GM18858 (cell line): ENCODE measurements at regions not wholly inside any gene's neighbourhood (a gene's known extent, or its start where the extent isn't known, plus 50 kb on each side); places are given as distances from the start of the nearest gene placed in this dataset.

Source experiments
- ATAC-seq: cut with Tn5 transposase; IDR thresholded peaks from one replicate; pipeline ENCODE4 v1.9.1; 2021; ENCODE audit not compliant: unreplicated experiment

DNA sequence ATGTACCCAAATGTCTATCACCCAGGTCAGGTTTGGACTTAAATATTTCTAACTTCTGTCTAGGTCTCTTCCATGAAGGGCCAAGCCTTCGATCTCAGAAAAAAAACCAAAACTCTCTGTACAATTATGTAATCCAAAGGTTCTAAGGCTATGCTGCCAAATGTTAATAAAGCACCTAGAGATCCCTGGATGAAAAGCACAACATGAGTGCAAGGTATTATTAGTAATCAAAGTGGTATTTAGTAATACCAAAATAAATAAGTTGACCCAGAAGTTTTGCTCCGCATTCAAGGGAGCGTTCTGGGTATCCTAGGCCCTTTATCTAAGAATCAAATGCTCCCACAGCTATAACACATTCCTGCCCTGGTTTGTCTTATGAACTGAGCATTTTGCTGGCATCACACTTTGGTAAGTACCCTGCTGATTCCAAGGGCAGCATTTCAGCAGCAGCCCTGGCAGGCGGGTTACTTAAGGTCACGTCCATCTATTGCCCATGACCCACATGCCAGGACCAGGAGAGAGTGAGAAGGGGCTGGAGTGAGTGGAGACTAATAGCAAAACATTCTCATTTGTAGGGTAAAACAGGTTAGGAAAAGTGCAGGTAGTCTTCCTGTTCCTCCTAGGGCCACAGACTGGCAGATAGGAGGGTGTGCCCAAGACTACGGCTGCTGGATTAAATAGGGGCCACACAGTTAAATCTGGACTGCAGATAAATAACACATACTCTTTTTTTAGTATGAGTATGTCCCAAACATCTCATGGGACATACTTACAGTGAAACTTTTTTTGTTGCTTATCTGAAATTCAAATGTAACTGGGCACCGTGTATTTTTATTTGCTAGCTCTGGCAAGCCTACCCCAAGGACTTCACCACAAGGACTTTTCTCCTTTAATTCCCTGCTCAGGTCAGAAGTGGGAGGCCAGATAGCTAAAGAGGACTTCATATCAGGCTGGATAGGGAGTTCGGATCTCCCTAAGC is 76.0 kb upstream of the SNRK start:
- no peak for ATAC-seq

DNA sequence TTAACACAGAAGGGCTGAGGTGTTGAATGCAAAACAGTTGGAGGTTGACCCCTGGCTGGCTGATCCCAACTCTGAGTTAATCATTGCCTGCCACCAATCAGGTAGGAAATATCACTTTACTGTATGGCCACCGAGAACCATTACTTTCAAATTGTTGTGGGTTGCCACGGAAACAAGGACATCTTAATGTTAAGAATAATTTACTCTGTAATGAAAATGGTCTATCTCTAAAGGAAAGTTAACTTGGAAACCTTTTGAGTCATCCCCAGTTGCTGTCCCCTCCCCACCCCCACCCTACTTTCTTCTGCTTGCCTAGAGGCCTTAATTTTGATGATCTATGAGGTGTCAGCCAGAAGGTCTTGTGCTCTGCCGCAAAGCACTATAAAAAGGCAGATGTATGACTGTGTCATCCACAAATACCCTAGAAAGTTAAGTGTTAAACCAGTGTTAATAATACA is 78.7 kb upstream of the SNRK start:
- no peak for ATAC-seq

DNA sequence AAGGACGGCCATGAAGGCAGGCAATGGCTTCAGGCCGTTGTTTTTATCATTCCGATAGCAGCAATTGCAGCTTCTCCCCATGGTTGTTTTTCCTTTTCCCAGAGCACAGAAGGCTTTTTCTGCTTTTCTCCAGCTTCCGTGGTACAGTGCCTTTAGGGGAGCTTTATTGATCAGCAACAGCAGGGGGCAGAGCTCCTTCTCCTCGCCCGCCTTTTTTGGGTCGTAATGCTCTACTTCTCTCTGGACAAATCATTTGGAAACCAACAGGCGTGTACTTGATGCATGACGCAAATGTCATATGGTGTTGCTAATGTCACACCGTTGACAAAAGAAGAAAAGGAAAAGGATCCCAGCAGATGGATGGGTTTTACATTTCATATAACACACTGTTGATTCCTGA is 79.7 kb upstream of the SNRK start:
- ATAC-seq, result no peak

DNA sequence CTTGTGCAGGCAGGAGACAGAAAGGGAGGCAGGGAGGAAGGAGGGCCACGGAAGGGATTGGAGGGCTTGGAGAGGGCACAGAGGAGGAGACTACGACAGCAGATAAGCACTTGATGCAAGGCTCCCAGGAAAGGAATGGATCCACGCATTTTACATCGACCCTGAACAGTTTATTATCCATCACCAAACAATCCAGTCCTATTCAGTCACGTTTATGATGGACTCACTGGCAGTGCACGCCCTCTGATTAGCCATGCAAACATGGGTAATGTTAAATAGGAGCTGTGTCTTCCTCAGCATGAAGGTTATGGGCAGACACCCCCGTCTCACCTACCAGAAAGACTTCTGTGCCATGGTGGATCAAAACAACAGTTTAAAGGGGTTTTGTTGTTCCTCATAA is 80.2 kb upstream of the SNRK start:
- no peak for ATAC-seq

DNA sequence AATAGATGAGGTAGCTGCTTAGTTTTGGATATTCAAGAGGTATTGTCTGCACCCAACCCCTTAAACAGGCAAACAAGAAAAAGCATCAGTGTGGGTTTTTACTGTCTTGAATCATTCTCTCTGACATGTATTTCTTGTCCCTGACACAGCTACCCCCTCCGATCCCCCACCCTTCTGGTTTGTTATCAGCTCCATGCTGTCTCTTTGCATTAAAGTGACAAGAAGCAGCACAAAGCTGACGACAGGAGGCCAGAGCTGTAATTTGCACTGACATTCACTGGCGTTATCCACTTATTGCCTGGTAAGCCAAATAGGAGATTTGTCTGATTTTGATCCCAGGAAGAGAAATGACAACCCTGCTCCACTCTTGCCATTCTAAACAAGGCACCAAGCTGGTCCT is 83.3 kb upstream of the SNRK start:
- ATAC-seq, result no peak

DNA sequence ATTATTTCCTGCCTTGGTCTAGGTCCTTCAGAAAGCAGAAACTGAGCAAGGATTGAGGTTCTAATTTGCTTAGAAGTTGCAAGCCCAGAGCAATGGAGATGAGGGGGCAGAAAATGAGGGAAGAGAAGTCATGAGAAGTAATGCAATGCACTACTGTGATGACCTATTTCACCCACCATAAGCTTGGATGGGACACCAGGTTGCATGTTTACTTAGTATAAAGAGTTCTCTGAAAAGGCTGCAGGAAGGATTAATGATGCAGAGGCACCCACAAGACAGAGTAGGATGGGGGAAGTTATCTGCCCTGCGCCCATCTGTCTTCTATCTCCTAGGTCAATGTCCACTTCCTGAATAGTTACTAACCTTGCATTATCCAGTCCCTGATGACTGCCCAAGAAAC is 84.8 kb upstream of the SNRK start:
- ATAC-seq, result no peak

DNA sequence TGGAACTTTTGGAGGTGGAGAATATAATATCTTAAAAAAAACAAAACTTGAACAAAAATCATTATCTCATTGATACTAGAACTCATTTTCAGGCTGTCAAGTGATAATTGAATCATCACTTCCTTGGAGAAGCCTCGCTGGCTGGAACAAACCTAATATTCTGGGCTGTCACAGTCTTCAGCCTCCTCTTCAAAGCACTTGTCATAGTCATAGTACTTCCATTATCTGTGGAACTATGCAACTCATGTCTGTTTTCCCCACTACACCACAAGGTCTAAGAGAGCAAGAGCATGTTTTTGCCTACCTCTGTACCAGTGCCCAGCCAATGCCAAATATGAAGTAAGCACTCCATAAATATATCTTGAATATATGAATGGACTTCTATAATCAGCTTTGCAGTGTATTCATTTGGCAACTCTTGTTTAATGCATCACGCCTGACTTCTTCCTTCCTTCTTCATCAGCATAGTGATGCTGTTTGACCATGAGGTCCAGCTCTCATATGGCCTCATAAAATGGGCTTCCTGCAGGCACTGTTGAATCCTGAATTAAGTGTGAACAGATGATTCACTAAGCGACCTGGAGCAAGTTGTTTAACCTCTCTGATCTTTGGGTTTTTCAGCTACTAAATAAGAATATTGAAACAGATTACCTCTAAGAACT is 86.6 kb upstream of the SNRK start:
- no peak for ATAC-seq

DNA sequence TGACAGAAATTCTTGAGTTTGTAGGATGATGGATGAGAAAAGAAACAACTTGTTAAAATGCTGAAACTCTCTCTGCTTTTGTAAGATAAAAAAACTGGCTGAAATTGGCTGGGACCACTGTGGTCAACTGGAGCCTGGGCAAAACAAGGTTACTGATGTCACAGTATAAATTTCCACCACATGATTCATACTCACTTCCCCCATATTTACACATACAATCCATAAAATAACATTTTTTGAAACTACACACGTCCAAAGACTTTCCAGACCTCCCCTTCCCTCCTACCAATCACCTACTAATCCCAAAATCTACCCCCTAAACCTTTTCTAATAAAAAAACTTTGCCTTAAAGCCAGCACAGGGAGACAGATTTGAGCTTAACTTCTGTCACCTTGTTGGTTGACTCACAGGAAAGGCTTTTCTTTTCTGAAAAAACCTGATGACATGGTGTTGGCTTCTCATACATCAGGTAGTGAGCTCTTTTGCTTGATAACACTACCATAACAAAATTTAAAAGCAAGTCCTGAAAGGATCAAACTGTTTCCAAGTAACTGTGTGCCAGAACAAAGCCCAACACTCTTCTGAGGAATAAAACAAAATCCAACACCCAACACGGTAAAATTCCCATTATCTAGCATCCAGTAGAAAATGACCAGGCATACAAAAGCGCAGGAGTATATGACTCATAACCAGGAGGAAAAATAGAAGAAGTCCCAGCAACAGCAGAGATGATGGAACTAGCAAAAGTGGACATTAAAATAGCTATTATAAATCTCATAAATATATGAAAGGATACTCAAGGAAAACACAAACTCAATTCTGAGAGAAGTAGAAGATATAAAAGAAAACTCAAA is 87.3 kb upstream of the SNRK start:
- ATAC-seq, result no peak

DNA sequence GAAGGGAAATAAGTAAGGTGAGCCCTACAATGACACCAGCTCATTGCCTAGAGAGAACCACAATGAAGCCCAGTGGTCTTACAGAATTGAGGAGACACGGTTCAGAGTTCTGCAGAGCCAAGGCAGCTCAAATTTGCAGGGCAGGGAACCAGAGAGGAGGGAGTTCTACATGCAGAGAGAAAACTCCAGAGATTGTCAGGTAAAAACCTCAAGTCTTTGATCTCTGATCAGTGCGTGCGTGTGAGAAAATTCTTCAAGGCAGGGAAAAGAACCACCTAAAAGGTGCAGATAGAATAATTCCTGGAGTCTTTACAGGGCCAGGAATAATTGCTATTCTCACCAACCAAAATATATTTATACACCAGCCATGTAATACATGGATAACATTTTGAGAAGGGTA is 88.0 kb upstream of the SNRK start:
- ATAC-seq, result no peak

DNA sequence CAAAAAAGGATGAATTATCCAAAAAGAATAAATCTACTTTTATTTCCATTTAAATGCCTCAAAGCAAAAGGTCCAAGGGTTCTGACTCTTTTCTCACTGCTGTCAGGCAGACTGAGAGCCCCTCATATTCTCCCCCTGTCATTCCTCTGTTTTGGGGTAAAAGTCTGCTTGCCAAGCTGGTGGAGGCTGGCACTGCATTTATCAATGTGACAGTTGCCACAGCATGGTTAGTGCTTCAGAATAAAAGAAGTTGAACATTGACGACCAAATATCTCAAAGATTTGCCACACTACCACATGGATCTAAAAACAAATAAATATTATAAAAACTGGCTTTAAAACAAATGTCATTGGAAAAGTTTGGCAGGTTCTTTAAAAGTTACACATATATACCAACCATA is 89.2 kb upstream of the SNRK start:
- no peak for ATAC-seq

DNA sequence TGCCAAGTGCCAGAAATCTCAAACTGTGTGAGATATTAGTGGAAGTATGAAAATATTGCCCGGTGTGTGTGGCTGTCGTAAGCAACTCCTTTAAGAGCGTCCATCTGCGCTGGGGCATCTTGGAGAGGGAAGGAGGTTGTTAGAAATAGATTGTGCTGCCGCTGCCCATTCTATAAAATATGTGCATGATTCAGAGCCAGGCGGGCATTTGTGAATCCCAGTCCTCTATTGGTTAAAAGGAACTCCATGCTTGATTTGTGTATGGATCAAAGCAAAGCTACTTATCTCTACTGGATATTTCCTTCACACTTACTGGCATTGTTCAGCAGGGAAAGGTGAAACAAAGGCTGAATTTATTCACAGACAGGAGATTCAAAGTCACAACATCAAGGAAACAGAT is 89.6 kb upstream of the SNRK start:
- no peak for ATAC-seq

DNA sequence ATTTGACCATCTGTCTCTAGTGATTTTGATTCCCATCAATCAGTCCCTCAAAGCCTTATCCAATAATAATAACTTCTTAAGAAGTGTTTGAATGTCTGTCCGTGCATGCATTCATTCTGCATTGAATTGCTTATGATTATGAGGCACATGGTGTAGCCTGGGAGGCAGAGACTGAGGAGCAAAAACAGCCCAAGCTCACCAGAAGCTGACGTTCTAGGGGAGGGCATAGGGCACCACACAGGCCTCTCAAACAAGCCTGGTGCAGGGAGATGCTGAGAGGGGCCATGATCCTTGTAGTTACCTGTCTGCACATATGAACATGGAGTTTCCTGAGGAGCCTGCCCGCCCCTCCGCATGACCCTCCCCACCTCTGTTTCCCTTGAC is 89.2 kb upstream of the POMGNT2 start:
- no peak for ATAC-seq

DNA sequence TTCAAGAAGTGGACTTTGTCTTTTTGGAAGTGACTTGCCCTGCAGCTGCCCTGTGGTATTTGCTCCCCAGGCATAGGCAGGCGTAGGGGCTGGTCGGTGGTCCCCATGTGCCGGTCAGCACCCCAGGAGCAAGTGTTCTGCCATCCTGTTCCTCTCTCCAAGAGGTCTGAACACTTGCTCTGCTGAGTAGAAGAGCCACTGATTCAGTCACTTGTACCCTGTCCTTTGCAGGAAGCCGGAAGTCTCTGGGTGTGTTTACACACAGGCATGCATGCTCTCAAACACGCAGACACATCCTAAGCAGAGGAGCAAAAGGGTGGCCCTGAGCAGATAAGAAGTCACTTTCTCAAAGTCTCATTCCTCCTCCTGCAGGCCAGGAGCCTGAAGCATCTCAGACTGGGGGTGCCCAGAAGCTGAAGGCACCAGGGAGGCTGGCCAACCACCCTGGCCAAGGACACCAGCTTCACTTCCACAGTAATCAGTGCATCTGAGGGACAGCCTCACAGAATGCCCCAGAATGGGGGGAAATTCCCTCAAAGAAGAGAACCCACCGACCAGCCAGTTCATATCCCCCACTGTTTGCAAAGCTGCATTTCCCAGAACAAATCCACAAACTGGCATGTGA is 88.7 kb upstream of the POMGNT2 start:
- ATAC-seq, result no peak

DNA sequence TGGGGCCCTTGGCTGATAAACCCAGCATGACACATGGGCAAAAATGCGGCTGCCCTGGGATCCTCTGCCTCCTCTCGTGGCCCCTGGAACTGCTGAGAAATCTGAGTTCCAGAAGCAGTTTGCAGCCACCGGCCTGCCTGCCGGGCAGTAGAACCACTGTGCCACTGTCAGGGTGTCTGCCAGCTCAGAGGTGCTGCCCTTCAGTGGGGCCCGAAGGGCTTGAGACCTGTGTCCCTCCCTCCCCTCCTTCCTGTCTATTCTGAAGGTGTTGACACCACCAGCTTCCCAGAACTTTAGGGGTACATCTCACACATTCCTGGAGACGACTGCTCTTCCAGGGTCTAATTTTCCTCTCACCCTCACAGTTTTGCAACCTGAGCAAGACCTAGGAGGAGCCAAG is 88.2 kb upstream of the POMGNT2 start:
- ATAC-seq, result no peak

DNA sequence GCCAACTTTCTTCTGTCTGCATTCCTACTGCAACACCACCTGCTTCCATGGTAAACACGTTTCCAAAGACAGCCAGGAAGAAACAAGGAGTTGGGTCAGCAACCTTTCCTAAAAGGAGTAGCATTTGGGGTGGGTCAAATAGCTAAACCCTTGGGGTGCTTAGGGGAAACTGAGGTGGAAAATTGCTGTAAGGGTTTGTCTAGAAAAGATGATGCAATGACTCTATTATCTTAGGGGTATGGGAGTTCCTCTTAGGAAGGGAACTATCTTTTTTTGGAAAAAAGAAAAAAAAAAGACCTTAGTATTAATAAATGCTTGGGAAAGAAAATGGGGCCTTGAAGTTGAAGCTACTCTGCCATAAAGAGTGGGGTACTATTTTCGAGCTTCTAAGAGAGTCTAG is 86.1 kb upstream of the POMGNT2 start:
- ATAC-seq, result no peak

DNA sequence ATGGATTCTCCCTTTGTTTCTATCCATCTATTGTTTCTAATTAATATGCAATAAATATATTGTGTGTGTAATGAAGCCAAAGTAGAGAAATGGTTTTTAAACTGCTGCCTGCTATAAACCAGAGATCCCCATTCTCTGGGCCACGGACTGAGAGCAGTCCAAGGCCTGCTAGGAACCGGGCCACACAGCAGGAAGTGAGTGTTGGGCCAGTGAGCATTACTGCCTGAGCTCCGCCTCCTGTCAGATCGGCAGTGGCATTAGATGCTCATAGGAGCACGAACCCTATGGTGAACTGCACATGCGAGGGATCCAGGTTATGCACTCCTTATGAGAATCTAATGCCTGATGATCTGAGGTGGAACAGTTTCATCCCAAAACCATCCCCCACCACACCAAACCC is 85.2 kb upstream of the POMGNT2 start:
- ATAC-seq, result no peak

DNA sequence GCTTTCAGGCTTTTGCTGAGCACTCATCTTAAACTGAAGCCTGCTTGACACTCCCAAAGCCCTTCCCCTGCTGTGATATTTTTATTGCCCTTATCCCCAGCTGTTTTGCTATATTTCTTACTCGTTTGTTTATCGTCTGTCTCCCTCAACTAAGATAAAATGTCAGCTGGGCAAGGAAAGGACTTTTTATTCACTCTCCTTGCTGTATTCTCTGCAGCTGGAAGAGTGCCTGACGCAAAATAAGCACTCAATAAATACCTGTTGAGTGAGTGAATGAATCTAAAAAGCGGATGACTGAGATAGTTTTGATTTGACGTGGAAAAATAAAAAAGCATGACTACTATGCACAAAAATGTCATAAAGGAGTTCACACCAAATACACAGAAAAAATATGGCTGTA is 84.8 kb upstream of the POMGNT2 start:
- ATAC-seq, result no peak

DNA sequence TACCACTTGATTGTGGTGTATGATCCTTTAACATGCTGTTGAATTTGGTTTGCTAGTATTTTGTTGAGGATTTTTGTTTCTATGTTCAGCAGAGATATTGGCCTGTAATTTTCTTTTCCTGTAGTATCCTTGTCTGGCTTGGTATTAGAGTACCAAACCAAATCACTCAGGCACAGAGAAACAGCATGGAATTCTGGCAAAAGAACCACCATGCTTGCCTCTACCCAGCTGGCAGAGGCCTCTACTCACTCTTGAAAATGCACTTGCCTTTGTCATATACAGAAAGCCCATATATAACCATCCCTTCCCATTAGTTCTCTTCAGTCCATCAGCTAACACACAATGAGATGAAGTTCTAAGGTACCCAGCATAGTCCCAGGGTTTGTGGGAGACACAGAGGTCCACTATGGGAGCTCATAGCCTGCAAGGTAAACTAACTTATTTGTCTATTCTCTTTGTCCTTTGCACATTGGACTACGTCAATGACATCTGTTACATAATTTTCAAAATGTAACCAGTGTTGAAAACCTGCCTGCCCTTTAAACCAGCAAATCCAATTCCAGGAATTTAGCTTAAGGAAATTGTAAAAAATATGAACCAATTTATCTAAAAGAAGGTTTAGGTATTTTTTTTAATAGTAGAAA is 82.1 kb upstream of the POMGNT2 start:
- ATAC-seq, result no peak

DNA sequence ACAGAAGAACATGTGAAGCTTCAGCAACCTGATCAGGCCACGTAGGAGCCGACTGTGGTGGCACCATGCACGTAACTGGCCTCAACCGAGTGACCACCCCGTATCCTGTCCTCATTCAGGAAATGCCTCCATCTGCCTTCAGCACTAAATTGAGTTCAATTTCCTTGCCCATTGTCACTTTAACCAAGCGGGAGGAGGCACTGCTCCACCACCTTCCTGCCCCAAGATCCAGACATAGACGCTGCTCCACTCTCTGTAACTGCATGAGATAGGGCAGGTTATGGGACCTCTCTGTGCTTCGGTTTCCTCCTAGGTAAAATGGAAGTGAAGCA is 80.1 kb upstream of the POMGNT2 start:
- no peak for ATAC-seq

DNA sequence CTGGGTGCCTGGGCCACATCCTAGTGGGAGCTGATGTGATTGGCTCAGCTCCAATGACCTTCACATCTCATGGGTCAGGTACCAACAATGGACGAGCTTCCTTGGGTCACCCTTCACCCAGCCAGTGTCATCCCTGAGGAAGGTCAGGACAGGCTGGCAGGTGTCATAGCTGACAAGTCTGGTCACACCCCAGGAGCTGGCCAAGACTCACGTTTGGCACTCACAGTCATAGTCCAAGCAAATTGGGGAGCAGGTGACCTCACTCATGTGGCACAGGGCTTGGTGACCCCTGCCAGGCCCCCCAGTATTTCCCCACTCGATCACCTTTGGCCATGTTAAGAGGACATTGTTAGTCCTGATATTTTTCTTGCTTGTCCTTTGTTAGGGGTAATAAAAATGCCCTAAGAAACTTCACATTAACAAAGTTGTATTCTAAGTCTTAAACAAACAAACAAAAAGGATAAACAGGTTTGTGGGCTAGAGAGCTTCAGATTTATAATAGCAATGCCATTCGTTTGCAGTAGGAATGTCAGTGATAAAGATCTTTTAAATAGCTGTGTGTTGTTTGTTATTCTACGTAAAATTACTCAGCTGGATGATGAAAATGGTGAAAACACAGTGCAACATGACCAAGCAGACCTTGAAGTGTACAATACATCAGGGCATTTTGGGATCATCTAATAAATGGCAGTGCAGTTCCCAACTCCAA is 79.5 kb upstream of the POMGNT2 start:
- ATAC-seq, result no peak
